ENCODE measurements at regions not wholly inside any gene's neighbourhood (a gene's known extent, or its start where the extent isn't known, plus 50 kb on each side); places are given as distances from the start of the nearest gene placed in this dataset.

GRCh38 chr6:145305670-145306069, 429.6 kb downstream of the EPM2A start:
- H3K4me3 ChIP-seq (ENCODE audit: low read depth, low read length): no peak overlapping the region
- DNase-seq (ENCODE audit: low read depth): no peak
- TF ChIP-seq CTCF (IDR thresholded peaks at IDR 0.05; ENCODE audit: insufficient read depth, low read depth, low read length): no peak

- DNase-seq (ENCODE audit: low read depth): no peak
- no peak for TF ChIP-seq CTCF (IDR thresholded peaks at IDR 0.05; ENCODE audit: insufficient read depth, low read depth, low read length)
- no peak overlapping the region for H3K4me3 ChIP-seq (ENCODE audit: low read depth, low read length)
These were observed 428.8 kb downstream of the EPM2A start for GRCh38 chr6:145306489-145306888.

- no peak overlapping the region for H3K4me3 ChIP-seq (ENCODE audit: low read depth, low read length)
- TF ChIP-seq CTCF (IDR thresholded peaks at IDR 0.05; ENCODE audit: insufficient read depth, low read depth, low read length): no peak
- DNase-seq (ENCODE audit: low read depth): peak; percentile 83
These were observed 425.3 kb downstream of the EPM2A start for GRCh38 chr6:145309842-145310535.

- no peak for TF ChIP-seq CTCF (IDR thresholded peaks at IDR 0.05; ENCODE audit: insufficient read depth, low read depth, low read length)
- DNase-seq (ENCODE audit: low read depth): no peak
- no peak overlapping the region for H3K4me3 ChIP-seq (ENCODE audit: low read depth, low read length)
These were observed 422.8 kb downstream of the EPM2A start for GRCh38 chr6:145312481-145312880.

- DNase-seq (ENCODE audit: low read depth): no peak
- no peak overlapping the region for H3K4me3 ChIP-seq (ENCODE audit: low read depth, low read length)
- no peak for TF ChIP-seq CTCF (IDR thresholded peaks at IDR 0.05; ENCODE audit: insufficient read depth, low read depth, low read length)
These were observed 422.1 kb downstream of the EPM2A start for GRCh38 chr6:145313041-145313855.

- no peak for TF ChIP-seq CTCF (IDR thresholded peaks at IDR 0.05; ENCODE audit: insufficient read depth, low read depth, low read length)
- H3K4me3 ChIP-seq (ENCODE audit: low read depth, low read length): no peak overlapping the region
- no peak for DNase-seq (ENCODE audit: low read depth)
These were observed 419.2 kb downstream of the EPM2A start for GRCh38 chr6:145315982-145316600.

All from fibroblast of villous mesenchyme (primary cell).